AG04450 (cell line): ENCODE measurements at regions not wholly inside any gene's neighbourhood (a gene's known extent, or its start where the extent isn't known, plus 50 kb on each side); places are given as distances from the start of the nearest gene placed in this dataset.
"Not testable (repeated sequence)": the region's sequence is repeated elsewhere in the genome, so short reads cannot be mapped to it uniquely, and the experiment has no call there.

ENCODE experiments used
- CTCF ChIA-PET: fragments of 300-600, 350-600 bp; formaldehyde crosslinking; extraction: SDS; loops from one replicate; lab custom pipeline; 2022; ENCODE audit warnings: antibody characterized with exemption, inconsistent platforms; lab: Charles Lee
- POLR2A ChIA-PET: fragments of 350-600 bp; formaldehyde crosslinking; extraction: SDS; loops from one replicate; lab custom pipeline; 2021; ENCODE audit warnings: antibody characterized with exemption, inconsistent platforms; lab: Yijun Ruan, JAX
- DNase-seq: peaks from one replicate; pipeline ENCODE4 v3.0.0-alpha.2; 2011; ENCODE audit warnings: low read depth, low spot score
- H3K27ac ChIP-seq: one replicate; pipeline ENCODE4 v1.5.1; 2012; ENCODE audit warnings: low read depth, low read length, control low read depth
- H3K27me3 ChIP-seq: one replicate; pipeline ENCODE4 v1.6.0; 2012; ENCODE audit warnings: low read length; ENCODE audit not compliant: control insufficient read depth, insufficient read depth
- H3K4me3 ChIP-seq: 2 replicates; pipeline ENCODE4 v1.5.1; 2011; ENCODE audit warnings: mild to moderate bottlenecking, low read depth, low read length, control low read depth
- H3K9me3 ChIP-seq: 2 replicates; pipeline ENCODE4 v1.5.1; 2012; ENCODE audit warnings: low read length; ENCODE audit not compliant: control insufficient read depth, insufficient read depth
- CTCF ChIP-seq: IDR thresholded peaks from 2 replicates; pipeline ENCODE4 v1.5.1; 2011; ENCODE audit warnings: low read depth, low read length, control low read depth, inconsistent platforms

- Histone ChIP-seq H3K27me3 (no peaks in the 10 kb centered on the region), H3K9me3 (no peaks in the 10 kb centered on the region), H3K4me3 (no peak overlapping the region), H3K27ac (no peak overlapping the region)
- DNase-seq: no peak
- ChIA-PET CTCF (no interaction called here), POLR2A (no interaction called here)
- TF ChIP-seq CTCF: no peak
Measured at GRCh38 chr7:7017707-7018280, 164.6 kb upstream of the C1GALT1 start.

GRCh38 chr7:7018290-7018689 lies 164.1 kb upstream of the C1GALT1 start:
- Histone ChIP-seq H3K9me3 (no peaks in the 10 kb centered on the region), H3K4me3 (no peak overlapping the region), H3K27ac (no peak overlapping the region), H3K27me3 (no peaks in the 10 kb centered on the region)
- no peak for TF ChIP-seq CTCF
- DNase-seq: no peak
- ChIA-PET CTCF (no interaction called here), POLR2A (no interaction called here)

- TF ChIP-seq CTCF: no peak
- DNase-seq: no peak
- Histone ChIP-seq H3K9me3 (peaks cover 4% of the 10 kb centered on the region; the same call in 1 of the 2 replicates), H3K27me3 (no peaks in the 10 kb centered on the region), H3K27ac (no peak overlapping the region), H3K4me3 (no peak overlapping the region)
- ChIA-PET CTCF (no interaction called here), POLR2A (no interaction called here)
Measured at GRCh38 chr7:7032221-7032620, 150.1 kb upstream of the C1GALT1 start.

- Histone ChIP-seq H3K4me3 (no peak overlapping the region), H3K9me3 (peaks cover 4% of the 10 kb centered on the region; the same call in 1 of the 2 replicates), H3K27ac (no peak overlapping the region), H3K27me3 (no peaks in the 10 kb centered on the region)
- no peak for TF ChIP-seq CTCF
- DNase-seq: no peak
- CTCF ChIA-PET: interaction anchor here (0.6 kb wide), 1 partner anchor 67 kb away, joined by 3 read pairs; no protein-coding TSS in a partner anchor
- POLR2A ChIA-PET: no interaction called here
Measured at GRCh38 chr7:7035851-7036250, 146.5 kb upstream of the C1GALT1 start.

GRCh38 chr7:7042286-7042893 lies 140.0 kb upstream of the C1GALT1 start:
- H3K9me3 ChIP-seq, H3K27me3 ChIP-seq, H3K27ac ChIP-seq, CTCF ChIA-PET, DNase-seq, POLR2A ChIA-PET, H3K4me3 ChIP-seq: not testable (repeated sequence)
